Activated CD4-positive, alpha-beta T cell treated with anti-CD3 and anti-CD28 coated beads, Interleukin-2, amount 10 ng/mL, durations not matched to agents 7 days and 5 days (primary cell): ENCODE measurements at regions not wholly inside any gene's neighbourhood (a gene's known extent, or its start where the extent isn't known, plus 50 kb on each side); places are given as distances from the start of the nearest gene placed in this dataset.

Experiments
- CTCF ChIA-PET: fragments of 350-600 bp; sonication (Branson Sonifier 250); formaldehyde crosslinking; loops from one replicate; lab custom pipeline; 2021; ENCODE audit warnings: antibody characterized with exemption; lab: Charles Lee
- POLR2A ChIA-PET: fragments of 350-600 bp; sonication (Branson Sonifier 250); formaldehyde crosslinking; loops from one replicate; lab custom pipeline; 2021; ENCODE audit warnings: antibody characterized with exemption; lab: Charles Lee
- DNase-seq: peaks from one replicate; pipeline ENCODE4 v3.0.0-alpha.2; 2020
- H3K27ac Mint-ChIP-seq: one replicate; pipeline ENCODE4 v1.8.0; 2021; ENCODE audit warnings: mild to moderate bottlenecking, moderate library complexity, mixed read lengths
- H3K27me3 Mint-ChIP-seq: one replicate; pipeline ENCODE4 v1.8.0; 2021; ENCODE audit warnings: mixed read lengths
- H3K36me3 Mint-ChIP-seq: one replicate; pipeline ENCODE4 v1.8.0; 2021; ENCODE audit warnings: low read depth, mixed read lengths
- H3K4me1 Mint-ChIP-seq: one replicate; pipeline ENCODE4 v1.8.0; 2021; ENCODE audit warnings: mixed read lengths
- H3K4me3 Mint-ChIP-seq: one replicate; pipeline ENCODE4 v1.8.0; 2021; ENCODE audit warnings: mild to moderate bottlenecking, moderate library complexity, mixed read lengths
- H3K9me3 Mint-ChIP-seq: one replicate; pipeline ENCODE4 v1.8.0; 2021; ENCODE audit warnings: mixed read lengths

DNA sequence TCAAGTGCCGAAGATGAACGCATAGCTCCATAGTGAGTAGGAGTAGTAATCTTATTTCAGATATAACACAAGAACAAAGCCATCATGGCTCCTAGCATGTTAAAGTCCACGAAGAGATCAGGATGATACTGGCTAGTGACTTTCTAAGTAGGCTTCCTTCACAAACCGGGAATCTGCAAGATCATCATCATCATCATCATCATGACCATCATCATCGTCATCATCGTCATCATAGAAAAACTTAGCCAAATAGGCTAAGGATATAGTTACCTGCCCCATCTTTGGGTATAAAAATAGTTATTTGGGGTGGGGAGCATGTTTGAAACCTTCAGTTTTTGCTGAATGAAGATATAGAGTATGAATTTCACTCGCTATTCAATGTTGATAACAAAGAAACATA lies 57.9 kb downstream of the PYDC2 start:
- H3K4me1 Mint-ChIP-seq = no peaks in the 10 kb centered on the region
- H3K36me3 Mint-ChIP-seq = no peaks in the 10 kb centered on the region
- CTCF ChIA-PET = no interaction called here
- no peak overlapping the region for H3K27ac Mint-ChIP-seq
- H3K4me3 Mint-ChIP-seq = no peak overlapping the region
- no peaks in the 10 kb centered on the region for H3K9me3 Mint-ChIP-seq
- POLR2A ChIA-PET = no interaction called here
- no peak for DNase-seq
- no peaks in the 10 kb centered on the region for H3K27me3 Mint-ChIP-seq

DNA sequence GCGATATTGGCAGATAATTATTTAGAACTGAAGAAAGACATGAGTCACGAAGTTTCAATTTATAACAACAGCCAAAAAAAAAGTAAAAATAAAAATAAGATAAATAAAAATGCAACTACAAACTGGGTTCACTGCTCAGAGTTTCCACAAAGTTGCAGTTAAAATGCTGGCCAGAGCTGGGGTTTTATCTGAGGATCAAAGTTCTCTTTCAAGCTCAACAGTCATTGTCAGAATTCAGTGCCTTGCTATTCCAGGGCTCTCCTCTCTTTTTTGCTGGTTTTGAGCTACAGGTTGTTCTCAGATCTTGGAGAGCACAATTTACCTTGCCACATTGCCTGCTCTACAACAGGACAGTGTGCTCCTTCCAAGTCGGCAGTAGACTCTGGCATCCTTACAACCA lies 60.1 kb downstream of the PYDC2 start:
- no peak for DNase-seq
- Mint-ChIP-seq H3K4me1 (no peaks in the 10 kb centered on the region), H3K9me3 (no peaks in the 10 kb centered on the region), H3K36me3 (no peaks in the 10 kb centered on the region), H3K27me3 (no peaks in the 10 kb centered on the region), H3K27ac (no peak overlapping the region), H3K4me3 (no peak overlapping the region)
- ChIA-PET POLR2A (no interaction called here), CTCF (no interaction called here)

DNA sequence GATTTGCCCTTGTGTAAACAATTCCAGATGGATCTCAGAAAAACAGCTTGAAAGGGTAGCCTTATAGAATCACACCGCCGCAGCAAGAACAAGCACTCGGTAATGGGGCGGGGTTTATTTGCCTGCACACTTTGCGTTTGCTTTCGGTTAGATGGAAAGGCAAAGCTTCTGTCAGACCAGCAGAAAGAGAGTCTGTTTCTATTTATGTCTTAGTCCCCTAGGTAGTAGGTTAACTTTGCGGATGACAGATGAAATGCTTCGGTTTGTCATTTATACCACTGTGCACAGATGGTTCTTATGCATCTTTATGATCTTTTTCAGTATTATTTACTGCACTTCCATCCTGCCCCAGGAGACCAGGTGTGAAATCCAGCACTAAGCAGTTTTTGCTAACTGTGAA lies 62.2 kb downstream of the PYDC2 start:
- POLR2A ChIA-PET = no interaction called here
- Mint-ChIP-seq H3K9me3 (no peaks in the 10 kb centered on the region), H3K36me3 (no peaks in the 10 kb centered on the region), H3K27ac (no peak overlapping the region), H3K4me1 (no peaks in the 10 kb centered on the region), H3K27me3 (no peaks in the 10 kb centered on the region), H3K4me3 (no peak overlapping the region)
- DNase-seq = no peak
- CTCF ChIA-PET = no interaction called here

DNA sequence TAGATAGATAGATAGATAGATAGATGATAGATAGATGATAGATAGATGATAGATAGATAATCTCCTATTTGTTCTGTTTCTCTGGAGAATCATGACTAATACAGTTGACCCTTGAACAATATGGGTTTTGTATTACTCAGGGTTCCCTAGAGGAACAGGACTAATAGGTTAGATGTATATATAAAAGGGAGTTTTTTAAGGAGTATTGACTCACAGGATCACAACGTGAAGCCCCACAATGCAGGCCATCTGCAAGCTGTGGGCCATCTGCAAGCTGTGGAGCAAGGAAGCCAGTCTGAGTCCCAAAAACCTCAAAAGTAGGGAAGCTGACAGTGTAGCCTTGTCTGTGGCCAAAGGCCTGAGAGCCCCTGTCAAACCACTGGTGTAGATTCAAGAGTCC lies 67.6 kb downstream of the PYDC2 start:
- Mint-ChIP-seq H3K4me3 (no peak overlapping the region), H3K27ac (no peak overlapping the region), H3K27me3 (no peaks in the 10 kb centered on the region), H3K9me3 (no peaks in the 10 kb centered on the region), H3K4me1 (no peaks in the 10 kb centered on the region), H3K36me3 (no peaks in the 10 kb centered on the region)
- CTCF ChIA-PET = no interaction called here
- DNase-seq = no peak
- POLR2A ChIA-PET = no interaction called here

DNA sequence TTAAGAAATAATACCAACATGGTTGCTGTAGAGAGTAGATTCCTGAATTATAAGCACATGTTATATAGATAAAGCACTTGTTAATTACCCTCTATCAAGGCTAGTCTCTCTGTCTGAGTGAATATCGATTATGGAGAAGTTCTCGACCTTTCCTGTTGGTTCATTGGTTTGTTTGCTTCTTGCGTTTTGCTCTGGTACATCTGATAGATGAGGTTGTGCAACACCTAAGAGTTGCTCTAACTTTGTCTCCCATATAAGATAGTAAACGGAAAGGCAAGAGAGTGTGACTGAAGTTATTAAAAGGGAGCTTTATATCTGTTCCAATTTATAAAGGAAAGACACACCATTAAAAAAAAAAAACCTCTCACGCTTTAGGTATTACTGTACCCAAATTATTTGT lies 69.0 kb downstream of the PYDC2 start:
- CTCF ChIA-PET = no interaction called here
- Mint-ChIP-seq H3K36me3 (no peaks in the 10 kb centered on the region), H3K4me3 (no peak overlapping the region), H3K9me3 (no peaks in the 10 kb centered on the region), H3K4me1 (no peaks in the 10 kb centered on the region), H3K27ac (no peak overlapping the region), H3K27me3 (no peaks in the 10 kb centered on the region)
- no peak for DNase-seq
- POLR2A ChIA-PET = no interaction called here

DNA sequence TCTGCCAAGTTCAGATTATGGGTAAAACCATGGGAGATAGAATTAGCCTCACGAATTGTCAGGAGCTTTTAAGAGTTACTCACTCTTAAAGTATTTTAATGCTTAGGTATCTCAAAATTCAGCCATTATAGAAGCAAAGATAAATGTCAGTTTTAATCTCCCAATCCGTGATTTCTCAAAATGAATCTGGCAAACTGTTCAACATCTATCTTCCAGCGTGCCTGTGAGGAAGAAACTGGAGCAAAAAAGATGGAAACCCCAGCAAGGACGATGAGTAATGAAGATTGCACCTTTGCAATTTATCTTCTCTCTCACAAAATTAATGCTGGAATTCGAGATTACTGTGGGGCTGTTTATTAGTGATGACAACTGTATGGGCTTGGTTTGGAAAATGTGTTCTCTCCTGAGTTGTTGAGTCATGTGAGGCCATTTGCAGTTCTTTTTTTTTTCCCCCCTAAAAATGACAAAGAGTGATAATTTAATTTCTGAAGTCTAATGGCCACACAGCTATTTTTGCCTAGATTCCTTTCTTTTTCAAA lies 70.5 kb downstream of the PYDC2 start:
- H3K27ac Mint-ChIP-seq = no peak overlapping the region
- no peaks in the 10 kb centered on the region for H3K36me3 Mint-ChIP-seq
- DNase-seq = no peak
- no peaks in the 10 kb centered on the region for H3K4me1 Mint-ChIP-seq
- H3K4me3 Mint-ChIP-seq = no peak overlapping the region
- ChIA-PET POLR2A (no interaction called here), CTCF (no interaction called here)
- no peaks in the 10 kb centered on the region for H3K27me3 Mint-ChIP-seq
- H3K9me3 Mint-ChIP-seq = no peaks in the 10 kb centered on the region

DNA sequence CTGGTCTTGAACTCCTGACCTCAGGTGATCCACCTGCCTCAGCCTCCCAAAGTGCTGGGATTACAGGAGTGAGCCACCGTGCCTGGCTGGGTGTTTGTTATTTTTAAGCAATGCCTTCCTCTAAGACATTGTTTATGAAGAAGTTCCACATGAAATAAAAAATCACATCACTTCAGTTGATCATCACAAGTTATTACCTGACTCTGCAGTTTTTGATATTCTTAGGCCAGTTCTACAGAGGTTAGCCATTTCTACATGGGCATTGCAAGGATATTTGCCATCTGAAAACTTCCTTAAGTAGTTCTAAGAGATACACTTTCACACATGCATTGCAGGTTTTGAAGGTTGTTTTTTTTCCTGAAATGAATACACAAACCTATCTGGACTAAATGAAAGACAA lies 82.1 kb downstream of the PYDC2 start:
- CTCF ChIA-PET = no interaction called here
- DNase-seq = no peak
- Mint-ChIP-seq H3K27ac (no peak overlapping the region), H3K36me3 (no peaks in the 10 kb centered on the region), H3K9me3 (peaks cover 8% of the 10 kb centered on the region), H3K4me3 (no peak overlapping the region), H3K27me3 (no peaks in the 10 kb centered on the region), H3K4me1 (no peaks in the 10 kb centered on the region)
- POLR2A ChIA-PET = no interaction called here

DNA sequence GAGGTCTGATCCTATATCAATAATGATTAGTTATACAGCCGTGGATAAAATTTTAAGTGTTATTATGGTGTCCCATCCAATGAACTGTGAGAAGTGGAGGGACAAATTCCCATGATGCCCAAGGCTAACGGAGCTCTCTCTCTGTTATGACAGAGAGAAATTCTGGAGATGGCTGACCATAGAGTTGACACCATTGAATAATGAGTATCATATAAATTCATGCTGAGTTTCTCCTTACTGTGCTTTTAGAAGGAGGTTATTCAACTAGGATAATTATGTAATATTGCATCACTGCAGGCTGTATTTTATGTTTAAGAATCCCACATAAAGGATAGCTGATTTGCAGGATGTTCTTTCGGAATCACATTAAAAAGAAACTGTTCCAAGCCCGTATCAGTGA lies 82.9 kb downstream of the PYDC2 start:
- Mint-ChIP-seq H3K4me3 (no peak overlapping the region), H3K36me3 (no peaks in the 10 kb centered on the region), H3K27ac (no peak overlapping the region), H3K9me3 (peaks cover 8% of the 10 kb centered on the region), H3K27me3 (no peaks in the 10 kb centered on the region), H3K4me1 (no peaks in the 10 kb centered on the region)
- POLR2A ChIA-PET = no interaction called here
- no peak for DNase-seq
- CTCF ChIA-PET = no interaction called here

DNA sequence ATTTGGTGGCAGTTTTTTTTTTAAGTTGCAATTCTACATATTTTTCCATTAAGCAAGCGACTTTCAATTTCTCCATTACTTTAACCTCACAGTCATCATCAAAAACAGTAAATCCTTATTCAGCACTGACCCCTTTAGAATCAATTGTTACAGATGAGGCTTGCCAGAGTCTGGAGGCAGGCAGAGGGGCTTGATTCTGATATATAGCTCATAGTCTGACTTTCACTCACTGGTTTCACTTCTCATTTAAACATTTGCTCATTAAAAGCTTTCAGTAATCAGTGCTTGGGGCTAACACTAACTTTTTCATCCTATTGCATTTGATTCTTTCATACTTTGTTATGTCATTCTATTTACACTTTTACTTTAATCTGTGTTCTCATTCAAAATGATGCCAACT lies 88.4 kb downstream of the PYDC2 start:
- H3K4me1 Mint-ChIP-seq = no peaks in the 10 kb centered on the region
- no peak overlapping the region for H3K4me3 Mint-ChIP-seq
- H3K27ac Mint-ChIP-seq = no peak overlapping the region
- POLR2A ChIA-PET = no interaction called here
- CTCF ChIA-PET = no interaction called here
- DNase-seq = no peak
- peaks cover 7% of the 10 kb centered on the region for H3K9me3 Mint-ChIP-seq
- H3K36me3 Mint-ChIP-seq = no peaks in the 10 kb centered on the region
- no peaks in the 10 kb centered on the region for H3K27me3 Mint-ChIP-seq

DNA sequence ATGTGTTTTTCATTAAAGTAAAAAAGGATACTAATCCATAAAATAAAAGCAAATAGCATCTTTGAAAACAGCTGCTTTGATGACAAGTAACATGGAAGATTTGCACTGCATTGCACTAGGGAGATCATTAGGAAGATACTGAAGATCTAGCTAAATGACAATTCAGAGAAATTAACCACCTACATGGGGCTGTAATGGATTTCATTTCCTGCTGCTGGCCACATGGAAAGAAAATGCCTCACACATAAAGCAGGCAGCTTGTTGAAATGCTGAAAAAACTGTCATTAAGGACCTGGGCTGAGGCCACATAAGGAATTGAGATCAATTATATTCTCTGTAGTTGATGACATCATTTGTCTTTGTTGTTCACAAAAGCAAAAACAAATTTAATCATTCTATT lies 94.1 kb downstream of the PYDC2 start:
- POLR2A ChIA-PET = no interaction called here
- Mint-ChIP-seq H3K36me3 (no peaks in the 10 kb centered on the region), H3K27me3 (no peaks in the 10 kb centered on the region), H3K4me1 (no peaks in the 10 kb centered on the region), H3K27ac (no peak overlapping the region), H3K4me3 (no peak overlapping the region), H3K9me3 (peaks cover under 1% of the 10 kb centered on the region)
- no peak for DNase-seq
- CTCF ChIA-PET = interaction anchor here (0.6 kb wide), 1 partner anchor 139 kb away, joined by 3 read pairs; no protein-coding TSS in a partner anchor

DNA sequence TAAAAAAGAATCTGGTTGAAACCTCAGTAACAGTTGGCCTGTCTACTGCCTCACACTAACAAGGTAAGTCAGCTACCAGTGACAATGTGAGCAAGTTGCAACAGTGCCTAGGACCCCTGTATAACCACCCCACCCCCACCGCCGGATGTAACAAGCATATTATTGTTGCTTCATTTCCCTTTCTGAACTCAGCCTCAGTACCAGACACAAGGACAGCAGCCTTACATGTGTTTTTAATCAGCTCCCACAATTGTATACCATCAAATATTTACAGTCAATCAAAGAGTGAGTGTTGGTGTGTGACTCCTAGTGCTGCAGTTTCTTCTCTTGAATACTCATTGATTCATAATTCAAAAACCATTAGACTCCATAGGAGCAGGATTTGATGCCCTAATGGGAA lies 96.4 kb downstream of the PYDC2 start:
- H3K4me3 Mint-ChIP-seq = no peak overlapping the region
- no peak overlapping the region for H3K27ac Mint-ChIP-seq
- H3K4me1 Mint-ChIP-seq = no peaks in the 10 kb centered on the region
- POLR2A ChIA-PET = no interaction called here
- H3K9me3 Mint-ChIP-seq = no peaks in the 10 kb centered on the region
- CTCF ChIA-PET = no interaction called here
- no peaks in the 10 kb centered on the region for H3K36me3 Mint-ChIP-seq
- H3K27me3 Mint-ChIP-seq = no peaks in the 10 kb centered on the region
- no peak for DNase-seq

DNA sequence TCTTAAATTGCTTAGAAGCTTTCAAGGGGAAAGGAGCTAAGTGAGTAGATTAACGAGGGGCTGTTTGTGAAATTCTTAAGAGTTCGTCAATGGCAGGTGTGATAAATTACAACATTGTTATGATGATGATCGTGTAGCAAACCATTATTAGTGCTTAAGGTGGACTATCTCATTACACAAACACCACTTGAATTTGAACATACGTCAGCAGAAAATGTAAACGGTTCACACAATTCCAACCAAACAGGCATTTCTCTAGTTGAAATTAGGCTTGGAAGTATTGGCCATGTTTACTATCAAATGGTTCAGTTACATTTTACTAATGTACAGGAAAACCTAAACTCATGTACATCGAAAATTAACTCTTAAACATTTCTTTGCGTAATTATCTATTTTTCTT lies 102.8 kb downstream of the PYDC2 start:
- no peak overlapping the region for H3K27ac Mint-ChIP-seq
- H3K27me3 Mint-ChIP-seq = no peaks in the 10 kb centered on the region
- POLR2A ChIA-PET = no interaction called here
- DNase-seq = no peak
- H3K4me1 Mint-ChIP-seq = no peaks in the 10 kb centered on the region
- H3K36me3 Mint-ChIP-seq = no peaks in the 10 kb centered on the region
- H3K9me3 Mint-ChIP-seq = peaks cover 2% of the 10 kb centered on the region
- H3K4me3 Mint-ChIP-seq = no peak overlapping the region
- CTCF ChIA-PET = no interaction called here

DNA sequence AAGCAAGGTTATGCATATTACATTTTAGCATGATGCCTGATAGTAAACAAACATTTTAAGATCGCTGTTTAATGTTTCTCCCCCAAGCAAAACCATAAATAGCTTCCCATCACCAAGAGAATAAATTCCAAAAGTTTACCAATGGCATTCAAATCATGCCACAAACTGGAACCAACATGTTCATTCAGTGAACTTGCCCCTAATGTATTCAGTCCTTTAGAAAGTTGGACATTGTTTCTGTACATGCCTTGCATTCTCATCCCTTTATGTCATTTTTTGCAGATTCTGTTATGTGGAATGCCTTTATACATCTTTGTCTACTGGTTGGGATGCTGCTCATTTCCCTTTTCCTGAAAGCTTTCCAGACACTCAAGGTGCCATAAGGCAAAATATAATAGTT lies 105.5 kb downstream of the PYDC2 start:
- H3K27me3 Mint-ChIP-seq = no peaks in the 10 kb centered on the region
- no peak overlapping the region for H3K27ac Mint-ChIP-seq
- H3K4me1 Mint-ChIP-seq = no peaks in the 10 kb centered on the region
- ChIA-PET CTCF (no interaction called here), POLR2A (no interaction called here)
- no peaks in the 10 kb centered on the region for H3K36me3 Mint-ChIP-seq
- no peak overlapping the region for H3K4me3 Mint-ChIP-seq
- H3K9me3 Mint-ChIP-seq = peaks cover 4% of the 10 kb centered on the region
- no peak for DNase-seq

DNA sequence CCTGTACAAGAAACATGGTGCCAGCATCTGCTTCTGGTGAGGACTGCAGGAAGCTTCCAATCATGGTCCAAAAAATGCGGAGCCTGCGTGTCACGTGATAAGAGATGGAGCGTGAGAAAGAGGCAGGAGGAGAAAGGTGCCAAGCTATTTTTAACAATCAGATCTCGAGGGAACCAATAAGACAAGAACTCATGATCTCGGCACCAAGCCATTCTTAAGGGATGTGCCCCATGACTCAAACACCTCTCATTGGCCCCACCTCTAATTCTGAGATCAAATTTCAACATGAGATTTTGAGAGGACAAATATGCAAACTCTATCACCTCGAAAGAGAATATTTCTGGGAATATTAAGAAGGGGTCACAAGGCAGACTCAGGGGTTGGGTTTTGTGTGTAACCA lies 107.2 kb downstream of the PYDC2 start:
- Mint-ChIP-seq H3K4me1 (no peaks in the 10 kb centered on the region), H3K27ac (no peak overlapping the region)

More for the DNA sequence above, 107.2 kb downstream of the PYDC2 start:
- Mint-ChIP-seq H3K27me3 (no peaks in the 10 kb centered on the region), H3K4me3 (no peak overlapping the region), H3K9me3 (peaks cover 4% of the 10 kb centered on the region), H3K36me3 (no peaks in the 10 kb centered on the region)
- ChIA-PET CTCF (no interaction called here), POLR2A (no interaction called here)
- no peak for DNase-seq
